ENCODE measurements at regions not wholly inside any gene's neighbourhood (a gene's known extent, or its start where the extent isn't known, plus 50 kb on each side); places are given as distances from the start of the nearest gene placed in this dataset.

- no peak for DNase-seq (ENCODE audit: low read depth in 4 of 4, low spot score in 1 of 4)
These were observed 2233.1 kb downstream of the MRPL39 start for GRCh38 chr21:23374155-23374554.

- DNase-seq (ENCODE audit: low read depth in 4 of 4, low spot score in 1 of 4) = no peak
These were observed 2250.4 kb downstream of the MRPL39 start for GRCh38 chr21:23356905-23357304.

- no peak for DNase-seq (ENCODE audit: low read depth in 4 of 4, low spot score in 1 of 4)
These were observed 2291.1 kb downstream of the MRPL39 start for GRCh38 chr21:23316190-23316589.

- DNase-seq (ENCODE audit: low read depth in 4 of 4, low spot score in 1 of 4) = no peak
These were observed 2298.5 kb downstream of the MRPL39 start for GRCh38 chr21:23308741-23309140.

GRCh38 chr21:23307065-23307464, 2300.2 kb downstream of the MRPL39 start:
- no peak for DNase-seq (ENCODE audit: low read depth in 4 of 4, low spot score in 1 of 4)

GRCh38 chr21:23292292-23292691, 2294.1 kb downstream of the NCAM2 start:
- no peak for DNase-seq (ENCODE audit: low read depth in 4 of 4, low spot score in 1 of 4)

GRCh38 chr21:23281917-23282316, 2283.7 kb downstream of the NCAM2 start:
- DNase-seq (ENCODE audit: low read depth in 4 of 4, low spot score in 1 of 4) = no peak

GRCh38 chr21:23249760-23250159, 2251.6 kb downstream of the NCAM2 start:
- no peak for DNase-seq (ENCODE audit: low read depth in 4 of 4, low spot score in 1 of 4)

GRCh38 chr21:23247334-23247733, 2249.1 kb downstream of the NCAM2 start:
- DNase-seq (ENCODE audit: low read depth in 4 of 4, low spot score in 1 of 4) = no peak

GRCh38 chr21:23245255-23245654, 2247.0 kb downstream of the NCAM2 start:
- no peak for DNase-seq (ENCODE audit: low read depth in 4 of 4, low spot score in 1 of 4)

- DNase-seq (ENCODE audit: low read depth in 4 of 4, low spot score in 1 of 4) = no peak
These were observed 2225.7 kb downstream of the NCAM2 start for GRCh38 chr21:23223882-23224281.

GRCh38 chr21:23218667-23219066, 2220.5 kb downstream of the NCAM2 start:
- no peak for DNase-seq (ENCODE audit: low read depth in 4 of 4, low spot score in 1 of 4)

GRCh38 chr21:23217597-23217996, 2219.4 kb downstream of the NCAM2 start:
- no peak for DNase-seq (ENCODE audit: low read depth in 4 of 4, low spot score in 1 of 4)

- no peak for DNase-seq (ENCODE audit: low read depth in 4 of 4, low spot score in 1 of 4)
These were observed 2217.1 kb downstream of the NCAM2 start for GRCh38 chr21:23215261-23215660.
